HAP-1 (cell line): ENCODE measurements at regions not wholly inside any gene's neighbourhood (a gene's known extent, or its start where the extent isn't known, plus 50 kb on each side); places are given as distances from the start of the nearest gene placed in this dataset.
"Not testable (repeated sequence)": the region's sequence is repeated elsewhere in the genome, so short reads cannot be mapped to it uniquely, and the experiment has no call there.

Experiments used
- DNase-seq, 2 experiments: peaks; one replicate each; pipeline ENCODE4 v3.0.0-alpha.2; 2016 to 2020; ENCODE audit warnings: low spot score in 2 of 2
- H3K27me3 ChIP-seq: fragments of 250-450 bp; sonication (Bioruptor Pico); 2 replicates; pipeline ENCODE4 v1.5.1; 2020; ENCODE audit warnings: low read depth, mild to moderate bottlenecking, moderate library complexity
- H3K36me3 ChIP-seq: fragments of 250-450 bp; sonication (Bioruptor Pico); replicated peaks from 2 replicates; pipeline ENCODE4 v1.5.1; 2020; ENCODE audit warnings: mild to moderate bottlenecking
- H3K4me1 ChIP-seq: fragments of 250-450 bp; sonication (Bioruptor Pico); 2 replicates; pipeline ENCODE4 v1.5.1; 2020; ENCODE audit warnings: mild to moderate bottlenecking
- H3K4me3 ChIP-seq: fragments of 250-450 bp; sonication (Bioruptor Pico); 2 replicates; pipeline ENCODE4 v1.5.1; 2020; ENCODE audit warnings: mild to moderate bottlenecking, moderate library complexity
- H3K9me3 ChIP-seq: fragments of 250-450 bp; sonication (Bioruptor Pico); 2 replicates; pipeline ENCODE4 v1.5.1; 2020; ENCODE audit warnings: mild to moderate bottlenecking, moderate library complexity
- in situ Hi-C: fragments of 300-500 bp; cut with MboI; formaldehyde crosslinking; loops from 3 replicates; pipeline ENCODE4 v1.14.3; 2020; ENCODE audit warnings: low sequenced_read_pairs, inconsistent platforms, mixed read lengths

- H3K27me3 ChIP-seq, result no peaks in the 10 kb centered on the region
- no peaks in the 10 kb centered on the region for H3K36me3 ChIP-seq
- in situ Hi-C loops, result no loop called here
- DNase-seq, result no peak
- H3K4me3 ChIP-seq, result no peak overlapping the region
- no peaks in the 10 kb centered on the region for H3K4me1 ChIP-seq
- H3K9me3 ChIP-seq, result no peaks in the 10 kb centered on the region
Observed at GRCh38 chr18:65221115-65221514, 529.7 kb upstream of the CDH7 start.

GRCh38 chr18:65215865-65216466 lies 534.8 kb upstream of the CDH7 start:
- Histone ChIP-seq H3K27me3 (no peaks in the 10 kb centered on the region), H3K4me3 (no peak overlapping the region), H3K4me1 (no peaks in the 10 kb centered on the region), H3K9me3 (no peaks in the 10 kb centered on the region), H3K36me3 (no peaks in the 10 kb centered on the region)
- no peak for DNase-seq
- in situ Hi-C loops, result no loop called here

GRCh38 chr18:65214456-65214855 lies 536.4 kb upstream of the CDH7 start:
- Histone ChIP-seq H3K9me3 (no peaks in the 10 kb centered on the region), H3K4me3 (no peak overlapping the region), H3K36me3 (no peaks in the 10 kb centered on the region), H3K27me3 (no peaks in the 10 kb centered on the region), H3K4me1 (no peaks in the 10 kb centered on the region)
- in situ Hi-C loops, result no loop called here
- no peak for DNase-seq

GRCh38 chr18:65206551-65207260 lies 544.1 kb upstream of the CDH7 start:
- no peaks in the 10 kb centered on the region for H3K9me3 ChIP-seq
- no peaks in the 10 kb centered on the region for H3K36me3 ChIP-seq
- in situ Hi-C loops, result no loop called here
- DNase-seq, result no peak
- H3K4me1 ChIP-seq, result no peaks in the 10 kb centered on the region
- no peaks in the 10 kb centered on the region for H3K27me3 ChIP-seq
- no peak overlapping the region for H3K4me3 ChIP-seq

GRCh38 chr18:65202091-65202490 lies 548.7 kb upstream of the CDH7 start:
- in situ Hi-C loops, result no loop called here
- no peaks in the 10 kb centered on the region for H3K9me3 ChIP-seq
- no peaks in the 10 kb centered on the region for H3K4me1 ChIP-seq
- no peaks in the 10 kb centered on the region for H3K27me3 ChIP-seq
- no peak overlapping the region for H3K4me3 ChIP-seq
- no peak for DNase-seq
- H3K36me3 ChIP-seq, result no peaks in the 10 kb centered on the region

- Histone ChIP-seq H3K9me3 (peaks cover 6% of the 10 kb centered on the region; the same call in 1 of the 2 replicates), H3K27me3 (no peaks in the 10 kb centered on the region), H3K4me1 (no peaks in the 10 kb centered on the region), H3K36me3 (no peaks in the 10 kb centered on the region), H3K4me3 (no peak overlapping the region)
- in situ Hi-C loops, result no loop called here
- no peak for DNase-seq
Observed at GRCh38 chr18:65175681-65176080, 575.1 kb upstream of the CDH7 start.

GRCh38 chr18:65162086-65162485 lies 588.7 kb upstream of the CDH7 start:
- H3K36me3 ChIP-seq, DNase-seq, in situ Hi-C loops, H3K4me1 ChIP-seq, H3K9me3 ChIP-seq, H3K27me3 ChIP-seq, H3K4me3 ChIP-seq: not testable (repeated sequence)

- in situ Hi-C loops, result no loop called here
- Histone ChIP-seq H3K4me3 (no peak overlapping the region), H3K4me1 (no peaks in the 10 kb centered on the region), H3K36me3 (no peaks in the 10 kb centered on the region), H3K27me3 (no peaks in the 10 kb centered on the region), H3K9me3 (no peaks in the 10 kb centered on the region)
- no peak for DNase-seq
Observed at GRCh38 chr18:65146482-65147021, 604.3 kb upstream of the CDH7 start.

- Histone ChIP-seq H3K27me3 (no peaks in the 10 kb centered on the region), H3K36me3 (no peaks in the 10 kb centered on the region), H3K4me3 (no peak overlapping the region), H3K4me1 (no peaks in the 10 kb centered on the region), H3K9me3 (no peaks in the 10 kb centered on the region)
- no peak for DNase-seq
- in situ Hi-C loops, result no loop called here
Observed at GRCh38 chr18:65145312-65145711, 605.5 kb upstream of the CDH7 start.

GRCh38 chr18:65133610-65134009 lies 617.2 kb upstream of the CDH7 start:
- no peak for DNase-seq
- Histone ChIP-seq H3K9me3 (no peaks in the 10 kb centered on the region), H3K4me3 (no peak overlapping the region), H3K36me3 (no peaks in the 10 kb centered on the region), H3K27me3 (no peaks in the 10 kb centered on the region), H3K4me1 (no peaks in the 10 kb centered on the region)
- in situ Hi-C loops, result no loop called here

- Histone ChIP-seq H3K4me1 (no peaks in the 10 kb centered on the region), H3K36me3 (no peaks in the 10 kb centered on the region), H3K4me3 (no peak overlapping the region), H3K9me3 (peaks cover 7% of the 10 kb centered on the region), H3K27me3 (no peaks in the 10 kb centered on the region)
- DNase-seq, result no peak
- in situ Hi-C loops, result no loop called here
Observed at GRCh38 chr18:65124633-65125032, 626.2 kb upstream of the CDH7 start.

GRCh38 chr18:65103864-65104263 lies 646.9 kb upstream of the CDH7 start:
- H3K36me3 ChIP-seq, result no peaks in the 10 kb centered on the region
- H3K27me3 ChIP-seq, result no peaks in the 10 kb centered on the region
- H3K4me3 ChIP-seq, result no peak overlapping the region
- DNase-seq, result no peak
- no peaks in the 10 kb centered on the region for H3K4me1 ChIP-seq
- in situ Hi-C loops, result no loop called here
- no peaks in the 10 kb centered on the region for H3K9me3 ChIP-seq

GRCh38 chr18:65093346-65093745 lies 657.5 kb upstream of the CDH7 start:
- no peaks in the 10 kb centered on the region for H3K36me3 ChIP-seq
- no peak overlapping the region for H3K4me3 ChIP-seq
- no peaks in the 10 kb centered on the region for H3K27me3 ChIP-seq
- no peaks in the 10 kb centered on the region for H3K4me1 ChIP-seq
- H3K9me3 ChIP-seq, result no peaks in the 10 kb centered on the region
- in situ Hi-C loops, result no loop called here
- no peak for DNase-seq

- Histone ChIP-seq H3K4me3 (no peak overlapping the region), H3K4me1 (no peaks in the 10 kb centered on the region), H3K27me3 (no peaks in the 10 kb centered on the region), H3K9me3 (no peaks in the 10 kb centered on the region), H3K36me3 (no peaks in the 10 kb centered on the region)
- in situ Hi-C loops, result no loop called here
- peak; percentile 21 to 30 for DNase-seq
Observed at GRCh38 chr18:65091744-65092329, 659.0 kb upstream of the CDH7 start.
